TTC549 (cell line): ENCODE measurements at regions not wholly inside any gene's neighbourhood (a gene's known extent, or its start where the extent isn't known, plus 50 kb on each side); places are given as distances from the start of the nearest gene placed in this dataset.
"Not testable (repeated sequence)": the region's sequence is repeated elsewhere in the genome, so short reads cannot be mapped to it uniquely, and the experiment has no call there.

Source experiments
- FAIRE-seq: peaks from 2 replicates; lab custom pipeline; 2012; peaks lifted over from hg19 to GRCh38; lab: Jason Lieb, UNC

GRCh38 chr1:157288492-157288891 is 150.3 kb upstream of the ETV3 start:
- no peak for FAIRE-seq

GRCh38 chr1:157288006-157288405 is 149.8 kb upstream of the ETV3 start:
- FAIRE-seq: no peak

GRCh38 chr1:157287462-157287861 is 149.3 kb upstream of the ETV3 start:
- FAIRE-seq: no peak

- FAIRE-seq: no peak
These were observed 148.6 kb upstream of the ETV3 start for GRCh38 chr1:157286646-157287420.

- no peak for FAIRE-seq
These were observed 147.9 kb upstream of the ETV3 start for GRCh38 chr1:157286096-157286495.

- no peak for FAIRE-seq
These were observed 146.3 kb upstream of the ETV3 start for GRCh38 chr1:157284451-157284850.

GRCh38 chr1:157279802-157280140 is 141.6 kb upstream of the ETV3 start:
- FAIRE-seq: no peak

GRCh38 chr1:157279138-157279801 is 141.1 kb upstream of the ETV3 start:
- no peak for FAIRE-seq

GRCh38 chr1:157278383-157279137 is 140.4 kb upstream of the ETV3 start:
- FAIRE-seq: no peak

- no peak for FAIRE-seq
These were observed 139.7 kb upstream of the ETV3 start for GRCh38 chr1:157277913-157278312.

GRCh38 chr1:157277281-157277680 is 139.1 kb upstream of the ETV3 start:
- no peak for FAIRE-seq

GRCh38 chr1:157274698-157275534 is 136.7 kb upstream of the ETV3 start:
- FAIRE-seq: no peak

GRCh38 chr1:157272729-157273524 is 134.7 kb upstream of the ETV3 start:
- FAIRE-seq: no peak

GRCh38 chr1:157272264-157272663 is 134.1 kb upstream of the ETV3 start:
- FAIRE-seq: no peak

GRCh38 chr1:157270705-157271274 is 132.6 kb upstream of the ETV3 start:
- no peak for FAIRE-seq

GRCh38 chr1:157269656-157270375 is 131.6 kb upstream of the ETV3 start:
- FAIRE-seq: no peak

- no peak for FAIRE-seq
These were observed 124.7 kb upstream of the ETV3 start for GRCh38 chr1:157262891-157263290.

- FAIRE-seq: no peak
These were observed 124.2 kb upstream of the ETV3 start for GRCh38 chr1:157262422-157262821.

- not testable (repeated sequence) for FAIRE-seq
These were observed 117.7 kb upstream of the ETV3 start for GRCh38 chr1:157255891-157256290.

- not testable (repeated sequence) for FAIRE-seq
These were observed 116.0 kb upstream of the ETV3 start for GRCh38 chr1:157254183-157254582.
